ENCODE measurements at regions not wholly inside any gene's neighbourhood (a gene's known extent, or its start where the extent isn't known, plus 50 kb on each side); places are given as distances from the start of the nearest gene placed in this dataset.
"Not testable (repeated sequence)": the region's sequence is repeated elsewhere in the genome, so short reads cannot be mapped to it uniquely, and the experiment has no call there.

DNA sequence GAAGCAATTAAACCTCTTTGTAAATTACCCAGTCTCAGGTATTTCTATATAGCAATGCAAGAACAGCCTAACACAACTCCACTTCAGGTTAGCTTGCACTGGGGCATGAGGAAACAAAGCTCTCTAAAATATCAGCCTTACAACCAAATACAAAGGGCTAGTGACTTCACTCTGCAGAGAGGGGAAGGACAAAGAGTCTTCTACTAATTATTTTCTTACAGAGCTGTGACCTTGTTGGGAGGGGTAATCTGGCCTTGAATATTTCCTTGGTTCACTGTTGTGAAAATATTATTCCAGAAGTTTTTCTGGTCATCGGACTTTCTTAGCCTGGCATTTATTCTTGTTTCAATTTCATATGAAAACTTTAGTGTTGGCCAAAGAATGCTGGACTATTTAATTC is 334.4 kb upstream of the CTNNB1 start:
- DNase-seq = no peak

DNA sequence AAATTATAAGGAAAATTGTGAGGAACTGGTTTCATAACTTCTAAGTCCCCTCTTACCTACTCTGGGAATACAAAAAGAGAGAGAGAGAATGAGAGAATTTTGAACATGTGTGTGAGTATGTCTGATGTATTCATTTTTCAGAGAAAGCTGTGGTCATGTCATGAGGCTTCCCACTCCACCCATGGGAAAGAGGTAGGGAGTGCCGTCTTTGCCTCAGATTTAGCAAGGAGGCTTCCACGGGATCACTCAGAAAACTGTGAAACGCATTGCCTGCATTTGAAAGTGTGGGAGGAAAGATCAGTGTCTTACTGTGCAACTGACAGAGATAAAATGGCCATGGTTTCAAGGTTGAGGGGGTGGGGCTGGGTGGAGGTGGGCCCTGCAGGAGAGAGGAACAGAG is 331.5 kb upstream of the CTNNB1 start:
- DNase-seq = no peak

DNA sequence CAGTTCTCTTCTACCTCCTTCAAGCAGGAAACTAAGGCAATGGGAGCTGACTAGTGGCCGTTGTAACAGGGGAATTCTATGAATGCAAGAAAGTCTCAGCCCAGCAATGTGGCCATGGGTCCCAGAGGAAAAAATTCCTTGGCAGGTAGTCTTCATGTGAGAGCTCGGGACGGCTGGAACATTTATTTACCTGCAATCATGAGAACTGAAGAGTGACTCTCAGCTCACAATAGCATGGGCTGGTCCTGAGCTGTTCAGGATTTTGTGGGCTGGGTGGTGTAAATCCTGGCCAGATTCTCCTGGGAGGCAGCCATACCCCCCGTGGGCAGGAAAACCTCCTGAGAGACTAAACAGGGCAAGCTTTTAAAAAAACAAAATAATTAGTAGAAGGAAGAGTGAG is 330.3 kb upstream of the CTNNB1 start:
- DNase-seq = no peak

DNA sequence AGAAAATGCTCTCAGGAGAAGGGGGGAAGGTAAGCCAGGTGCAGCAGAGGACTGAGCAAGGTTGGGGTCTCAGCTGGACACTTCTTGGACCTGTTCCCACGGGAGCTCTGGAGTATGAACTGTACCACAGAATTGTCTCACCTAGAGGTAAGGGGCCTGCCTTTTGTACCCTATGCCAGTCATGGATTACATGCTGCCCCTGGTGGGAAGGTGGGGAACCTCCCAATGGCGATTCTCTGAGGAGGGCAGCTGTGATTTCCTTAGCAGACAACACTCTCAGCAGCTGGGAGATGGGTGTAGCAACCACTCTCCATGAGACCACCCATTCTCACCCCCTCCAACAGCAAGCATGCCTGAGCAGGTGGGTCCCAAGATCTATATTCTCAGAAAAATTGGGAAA is 329.4 kb upstream of the CTNNB1 start:
- no peak for DNase-seq

DNA sequence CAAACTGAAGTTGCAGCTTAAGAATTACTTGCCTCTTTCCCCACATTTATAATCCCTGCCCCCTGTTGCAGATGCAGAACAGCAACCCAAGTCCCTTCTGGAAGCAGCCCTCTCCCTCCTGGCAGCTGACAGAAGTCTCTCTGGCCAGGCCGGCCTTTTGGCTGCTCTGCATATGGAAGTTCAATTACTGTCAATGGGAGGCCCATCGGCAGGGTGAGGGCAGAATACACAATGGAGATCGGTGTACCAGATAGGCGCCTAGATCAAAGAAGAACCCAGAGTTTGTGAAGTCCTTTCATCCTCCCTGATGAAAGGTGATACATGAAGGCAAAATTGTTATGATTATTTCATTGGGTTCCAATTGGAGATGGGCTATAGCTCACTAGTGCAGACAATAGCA is 327.9 kb upstream of the CTNNB1 start:
- DNase-seq = no peak

DNA sequence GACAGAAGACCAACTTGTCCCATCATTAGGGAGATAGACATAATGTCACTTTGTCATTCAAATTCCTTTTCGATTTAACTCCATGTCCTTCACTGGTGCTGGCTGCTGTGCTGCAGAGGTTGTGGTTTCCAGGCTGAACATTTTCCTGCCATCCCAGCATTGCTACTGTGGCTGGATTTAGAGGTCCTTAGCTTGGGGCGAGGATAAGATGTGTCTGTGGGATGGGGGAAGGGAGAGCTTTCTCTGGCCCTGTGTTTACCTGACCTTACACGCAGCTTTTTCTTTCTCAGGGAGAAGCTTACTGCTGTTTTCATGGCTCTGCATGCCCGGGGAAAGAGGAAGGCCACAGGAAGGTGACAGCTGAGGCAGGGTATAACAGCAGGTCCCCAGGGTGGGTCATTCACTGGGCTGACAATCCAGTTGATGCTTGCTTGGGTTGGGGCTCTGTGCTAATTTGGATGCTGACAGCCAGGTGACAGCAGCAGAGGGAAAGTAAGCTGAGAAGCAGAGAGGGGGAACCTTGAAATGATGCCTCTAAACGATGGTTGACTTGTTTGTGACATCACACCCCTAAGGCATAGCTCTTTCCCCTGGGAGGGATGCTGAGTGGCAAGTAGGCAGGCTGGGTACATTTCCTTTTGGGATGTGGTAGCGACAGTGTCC is 326.9 kb upstream of the CTNNB1 start:
- no peak for DNase-seq

DNA sequence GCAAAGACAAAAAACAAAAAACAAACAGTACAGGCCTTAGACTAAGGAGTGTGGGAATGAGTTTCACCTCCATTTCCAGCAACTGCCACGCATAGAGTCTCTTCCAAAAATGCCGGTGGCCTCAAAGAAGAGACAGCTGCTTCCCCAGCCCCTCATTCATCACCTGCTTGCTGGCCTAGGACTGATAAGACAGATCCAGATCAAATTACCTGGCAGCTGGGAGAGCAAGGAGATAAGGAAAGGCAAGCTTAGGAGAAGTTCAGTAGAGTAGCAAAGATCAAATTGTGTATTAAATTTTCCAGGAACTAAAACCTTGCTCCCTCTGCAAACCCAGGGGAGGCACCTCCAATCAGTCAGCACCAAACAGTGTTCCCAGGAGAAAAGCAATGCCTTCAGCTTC is 325.8 kb upstream of the CTNNB1 start:
- DNase-seq = no peak

DNA sequence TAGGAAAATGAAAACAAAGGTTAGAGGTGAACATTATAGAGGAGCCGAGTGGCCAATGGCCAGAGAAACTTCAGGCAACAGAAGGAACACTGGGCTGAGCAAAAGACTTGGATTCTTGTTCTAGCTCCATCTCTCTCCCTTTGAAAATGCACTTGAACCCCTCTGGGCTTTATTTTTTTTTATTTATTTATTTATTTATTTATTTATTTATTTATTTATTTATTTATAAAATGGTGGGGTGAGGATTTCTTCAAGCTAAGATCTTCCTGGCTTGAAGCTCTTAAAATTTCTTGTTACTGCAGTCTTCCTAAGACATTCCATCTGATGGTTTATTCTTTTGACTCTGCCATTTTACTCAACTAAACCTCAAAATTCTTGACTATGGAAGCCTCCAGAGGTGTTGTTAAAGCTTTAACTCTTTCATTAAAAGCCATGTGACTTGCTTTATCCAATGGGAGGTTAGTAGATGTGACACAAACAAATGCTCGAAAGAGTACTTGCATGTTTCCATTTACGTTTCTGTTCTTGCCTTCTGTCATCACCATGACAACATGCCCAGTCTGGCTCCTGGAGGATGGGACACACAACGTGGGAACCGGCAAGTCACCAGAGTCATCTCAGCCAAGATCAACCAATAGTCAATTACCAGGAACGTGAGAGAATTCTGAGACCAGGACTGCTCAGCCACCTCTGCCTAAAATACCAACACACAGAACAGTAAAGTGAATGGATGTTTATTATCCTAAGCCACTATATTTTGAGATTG is 325.2 kb upstream of the CTNNB1 start:
- no peak for DNase-seq

DNA sequence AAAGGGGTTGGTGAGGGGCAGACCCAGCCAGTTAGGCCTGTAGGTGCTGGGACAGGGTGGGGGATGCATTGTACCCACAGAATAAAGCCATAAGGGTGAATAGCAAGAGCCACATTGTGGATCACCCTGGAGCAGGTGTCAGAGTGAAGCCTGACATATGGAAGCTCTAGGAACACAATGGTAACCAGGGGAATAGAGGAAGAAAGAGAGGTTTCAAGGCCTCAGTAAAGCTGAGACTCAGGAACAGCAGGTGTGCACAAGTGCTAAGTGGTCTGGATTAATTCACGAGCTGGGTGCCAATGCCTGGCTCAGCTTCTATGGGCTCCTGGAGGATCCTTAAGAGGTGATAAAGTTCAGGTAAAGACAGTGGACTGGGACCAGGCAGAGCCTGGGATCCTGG is 323.7 kb upstream of the CTNNB1 start:
- no peak for DNase-seq

DNA sequence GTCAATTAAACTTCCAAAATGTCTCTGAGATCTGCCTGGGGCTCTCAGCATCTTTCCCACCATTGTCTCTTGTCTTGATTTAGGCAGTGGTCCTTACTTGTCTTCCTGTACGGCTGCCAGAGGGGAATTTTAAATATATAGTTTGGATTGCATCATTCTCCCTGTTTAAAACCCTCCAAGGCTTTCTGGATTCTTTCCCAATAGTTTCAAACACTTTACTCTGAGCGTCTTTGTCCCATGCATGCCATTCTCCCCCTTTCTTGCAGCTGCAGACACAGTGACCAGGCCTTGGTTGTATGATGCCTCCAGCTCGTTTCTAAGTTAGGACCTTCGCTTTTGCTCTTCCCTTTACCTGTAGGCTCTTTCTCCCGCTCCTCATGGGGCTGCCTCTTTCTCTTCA is 323.3 kb upstream of the CTNNB1 start:
- DNase-seq = no peak

DNA sequence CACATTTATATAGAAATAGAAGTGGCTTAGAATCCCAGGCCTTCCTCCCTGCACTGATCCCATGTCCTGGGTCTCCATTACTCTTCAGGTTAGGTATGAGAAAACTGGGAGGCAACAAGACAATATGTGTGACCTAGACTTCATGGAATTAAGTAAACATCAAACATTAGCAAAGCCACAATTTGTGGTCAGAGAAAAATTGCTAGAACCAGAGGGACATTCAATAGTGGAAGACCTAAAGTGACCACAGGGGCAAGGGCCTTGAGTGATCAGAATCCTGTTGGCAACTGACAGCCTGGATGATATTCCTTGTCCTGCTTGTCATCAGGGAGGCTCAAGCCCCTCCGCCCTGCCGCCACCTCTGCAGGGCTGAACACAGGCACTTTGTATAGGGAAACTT is 322.8 kb upstream of the CTNNB1 start:
- no peak for DNase-seq

DNA sequence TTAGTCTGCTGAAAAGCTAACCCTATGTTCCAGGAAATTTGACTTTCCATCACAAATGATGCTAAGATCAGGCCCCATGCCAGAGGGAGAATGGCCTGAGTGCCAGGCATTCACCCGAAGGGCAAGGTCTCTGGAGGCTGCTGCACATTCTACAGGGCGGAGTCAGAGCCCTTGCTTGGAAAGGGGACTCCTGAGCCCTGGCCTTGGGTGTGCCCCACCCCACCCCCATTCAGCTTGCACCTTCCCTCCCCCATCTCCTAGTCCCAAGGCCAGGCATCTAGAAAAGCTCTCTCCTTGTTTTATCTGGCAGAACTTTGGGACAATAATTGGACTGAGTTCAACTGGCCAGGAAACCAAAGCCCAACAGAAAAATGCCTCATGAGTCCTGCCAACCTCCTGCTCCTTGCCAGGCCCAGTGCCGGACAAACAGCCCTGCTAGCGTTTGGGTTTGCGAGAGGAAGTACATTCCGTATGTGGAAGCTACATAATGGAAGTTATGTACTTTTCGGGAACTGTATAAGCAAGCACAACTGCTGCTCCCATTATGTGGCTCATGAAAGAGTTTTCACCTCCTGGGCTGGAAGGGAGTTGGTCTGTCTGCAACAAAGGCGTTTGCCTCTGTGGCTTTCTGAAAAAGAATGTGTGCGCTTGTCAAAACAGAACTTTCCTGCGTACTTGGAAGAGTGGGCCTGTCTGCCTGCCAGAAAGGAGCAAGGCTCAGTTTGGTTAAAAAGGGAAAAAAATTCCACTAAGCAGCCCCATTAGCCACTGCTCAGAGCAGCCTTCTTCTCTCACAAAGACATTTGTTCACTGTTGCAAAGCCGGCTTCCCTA is 321.5 kb upstream of the CTNNB1 start:
- no peak for DNase-seq

DNA sequence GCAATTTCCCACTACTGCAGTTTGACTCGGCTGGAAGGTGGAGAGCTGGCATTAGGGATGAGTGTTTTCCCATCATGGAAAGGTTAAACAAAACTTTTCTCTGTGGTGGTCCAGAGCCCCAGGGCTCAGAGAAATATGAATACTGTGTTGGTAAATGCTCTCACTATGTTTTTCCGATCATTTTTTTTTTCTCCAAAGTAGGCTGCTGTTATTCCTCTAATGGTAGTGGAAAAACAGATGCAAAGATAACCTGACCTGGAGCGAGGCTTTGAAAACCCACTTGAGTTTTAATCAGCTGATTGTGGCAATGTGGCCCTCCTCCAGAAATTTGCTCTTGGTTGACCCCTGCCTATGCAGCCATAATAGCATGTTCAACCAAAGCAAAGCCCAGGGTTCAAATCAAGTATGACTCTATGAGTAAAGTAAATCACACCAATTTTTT is 320.8 kb upstream of the CTNNB1 start:
- DNase-seq = no peak

DNA sequence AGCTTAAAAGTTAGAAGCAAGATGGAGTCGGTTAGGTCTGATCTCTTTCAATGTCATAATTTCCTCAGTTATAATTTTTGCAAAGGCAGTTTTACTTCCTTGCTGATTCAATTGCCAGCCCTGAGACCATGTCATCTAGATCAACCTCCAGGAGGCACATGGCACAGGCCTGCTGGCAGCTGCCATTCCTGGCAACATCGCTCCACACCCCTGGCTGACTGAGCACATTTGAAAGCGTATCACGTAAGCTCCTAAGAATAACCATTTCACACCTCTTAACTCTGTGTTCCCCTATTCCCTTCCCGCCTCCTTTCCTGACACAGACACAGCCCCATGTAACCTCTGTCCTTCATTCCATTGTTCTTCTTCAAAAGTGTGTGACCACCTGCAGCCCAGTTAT is 313.9 kb upstream of the CTNNB1 start:
- DNase-seq = no peak

DNA sequence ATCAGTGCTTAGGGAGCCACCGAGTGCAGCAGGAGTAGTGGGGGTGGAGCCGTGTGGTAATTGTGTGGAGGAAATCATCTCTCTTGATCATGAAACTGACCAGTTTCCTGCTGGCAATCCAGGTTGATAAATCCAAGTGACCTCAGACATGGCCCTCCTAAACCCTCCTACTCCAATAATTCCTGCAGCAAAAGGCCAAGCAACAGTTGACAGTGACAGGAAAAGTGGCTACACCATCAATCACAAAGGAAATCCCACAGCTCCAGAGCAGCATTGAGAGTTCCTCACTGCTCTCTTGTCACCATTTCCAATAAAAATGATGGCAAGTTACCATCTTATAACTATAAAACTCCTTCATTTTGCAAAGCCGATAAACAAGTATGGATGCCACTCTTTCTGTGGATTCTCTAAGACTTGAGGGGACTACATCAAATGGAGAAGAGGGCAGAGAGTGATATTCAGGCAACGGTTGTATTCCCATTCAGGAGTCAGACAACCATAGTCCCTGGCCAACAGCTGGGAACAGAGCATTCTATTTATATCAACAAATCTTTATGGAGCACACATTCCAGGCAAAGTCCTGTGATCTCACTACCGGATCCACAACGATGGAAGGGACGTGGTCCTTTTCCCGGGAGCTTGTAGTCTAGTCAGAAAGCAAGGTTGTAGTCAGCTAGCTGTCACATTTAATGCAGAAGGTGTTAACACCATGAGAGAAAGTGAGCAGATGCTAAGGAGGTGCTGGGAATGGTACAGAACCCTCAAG is 312.5 kb upstream of the CTNNB1 start:
- no peak for DNase-seq

DNA sequence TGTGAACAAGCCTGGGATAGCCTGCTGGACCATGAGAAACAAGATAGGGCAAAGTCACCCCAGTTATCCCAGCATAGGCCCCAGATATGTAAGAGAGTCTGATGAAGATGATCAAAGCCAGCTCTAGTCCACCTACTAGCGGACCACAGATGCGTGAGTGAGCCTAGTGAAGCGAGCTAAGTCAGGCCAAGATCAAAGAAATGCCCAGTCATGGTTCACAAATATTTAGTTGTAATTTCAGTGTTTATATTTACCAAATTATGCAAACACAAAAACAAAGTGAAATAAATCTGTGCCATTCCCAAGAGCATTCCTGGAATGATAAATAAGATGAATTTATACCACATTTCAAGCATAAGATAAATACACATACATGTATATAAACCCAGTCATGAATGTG is 308.1 kb upstream of the CTNNB1 start:
- DNase-seq = no peak

DNA sequence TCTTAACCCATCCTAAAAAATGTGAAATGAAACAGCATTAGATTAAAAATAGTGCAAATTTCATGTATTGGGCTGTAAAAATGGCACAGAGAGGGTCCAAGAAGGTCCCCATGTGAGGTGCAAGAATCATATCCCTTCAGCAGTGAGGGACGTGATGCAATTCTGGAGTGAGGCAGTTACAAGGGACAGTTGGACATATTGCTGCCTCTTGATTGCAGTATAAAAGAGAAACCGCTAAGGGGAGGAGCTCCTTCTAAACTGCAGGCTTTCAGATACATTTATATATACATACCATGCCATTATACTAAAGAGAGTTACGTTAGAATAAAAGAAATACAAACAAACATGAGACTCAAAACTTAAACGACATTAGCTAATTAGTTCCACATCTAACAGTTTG is 304.2 kb upstream of the CTNNB1 start:
- no peak for DNase-seq

DNA sequence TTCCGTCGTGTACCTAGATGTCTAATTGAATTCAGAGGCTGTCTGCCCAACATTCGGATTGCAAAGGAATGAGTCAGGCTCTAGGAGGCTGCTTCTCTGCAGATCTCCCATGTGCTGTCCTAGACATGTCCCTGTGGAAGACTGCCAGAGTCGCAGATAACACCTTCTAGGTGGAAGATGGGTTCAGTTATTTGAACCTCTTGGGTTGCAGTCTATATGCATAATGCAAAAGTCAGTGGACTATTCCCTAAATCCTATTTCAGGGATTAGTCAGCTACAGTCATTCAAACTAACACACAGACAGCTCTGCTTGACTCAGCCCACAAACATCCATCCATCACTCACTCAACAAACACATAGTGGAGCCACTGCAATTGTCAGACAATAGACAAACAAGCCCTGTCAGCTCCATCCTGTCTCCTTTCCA is 300.0 kb upstream of the CTNNB1 start:
- no peak for DNase-seq

DNA sequence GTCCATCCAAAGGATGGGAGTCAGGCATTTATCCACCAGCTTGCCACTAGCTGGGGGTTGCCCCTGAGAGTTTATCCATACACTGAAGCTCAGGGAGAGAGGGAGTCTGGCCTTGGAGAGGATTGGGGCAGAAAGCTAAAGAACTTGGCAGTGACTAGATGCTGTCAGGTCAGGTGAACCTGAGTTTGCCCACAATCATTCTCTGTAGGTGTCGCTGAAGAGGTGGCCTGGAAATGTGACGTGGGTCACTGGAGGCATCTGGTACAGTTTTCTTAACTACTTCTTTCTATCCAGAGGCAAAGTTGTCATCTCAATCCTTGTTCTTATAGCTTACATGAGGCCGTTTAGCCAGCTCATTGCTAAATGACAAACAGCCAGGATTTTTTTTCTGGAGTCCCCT is 298.0 kb upstream of the CTNNB1 start:
- DNase-seq = no peak

DNA sequence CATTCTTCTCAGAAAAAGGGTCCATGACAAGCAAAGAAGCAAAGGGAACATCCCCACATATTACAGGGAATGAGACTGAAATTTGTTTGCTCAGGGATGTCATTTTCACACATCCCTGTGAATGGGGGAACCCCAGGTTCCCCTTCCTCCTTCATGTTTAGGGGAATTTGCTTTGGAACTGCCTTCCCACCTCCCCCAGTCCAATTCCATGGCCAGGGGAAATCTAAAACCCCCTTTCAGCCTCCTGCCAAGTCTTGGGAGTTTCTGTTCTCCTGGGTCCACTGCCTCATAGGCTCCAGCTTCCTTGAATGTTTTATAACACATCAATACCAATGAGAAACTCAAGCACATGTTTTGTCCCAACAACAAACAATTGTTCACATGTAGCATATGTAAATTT is 297.5 kb upstream of the CTNNB1 start:
- no peak for DNase-seq

DNA sequence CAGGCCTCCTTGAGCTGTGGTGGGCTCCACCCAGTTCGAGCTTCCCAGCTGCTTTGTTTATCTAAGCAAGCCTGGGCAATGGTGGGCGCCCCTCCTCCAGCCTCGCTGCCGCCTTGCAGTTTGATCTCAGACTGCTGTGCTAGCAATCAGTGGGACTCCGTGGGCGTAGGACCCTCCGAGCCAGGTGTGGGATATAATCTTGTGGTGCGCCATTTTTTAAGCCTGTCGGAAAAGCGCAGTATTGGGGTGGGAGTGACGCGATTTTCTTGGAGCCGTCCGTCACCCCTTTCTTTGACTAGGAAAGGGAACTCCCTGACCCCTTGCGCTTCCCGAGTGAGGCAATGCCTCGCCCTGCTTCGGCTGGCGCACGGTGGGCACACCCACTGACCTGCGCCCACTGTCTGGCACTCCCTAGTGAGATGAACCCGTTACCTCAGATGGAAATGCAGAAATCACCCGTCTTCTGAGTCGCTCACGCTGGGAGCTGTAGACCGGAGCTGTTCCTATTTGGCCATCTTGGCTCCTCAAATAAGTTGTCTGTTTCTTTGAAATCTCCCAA is 291.3 kb upstream of the CTNNB1 start:
- DNase-seq = not testable (repeated sequence)

DNA sequence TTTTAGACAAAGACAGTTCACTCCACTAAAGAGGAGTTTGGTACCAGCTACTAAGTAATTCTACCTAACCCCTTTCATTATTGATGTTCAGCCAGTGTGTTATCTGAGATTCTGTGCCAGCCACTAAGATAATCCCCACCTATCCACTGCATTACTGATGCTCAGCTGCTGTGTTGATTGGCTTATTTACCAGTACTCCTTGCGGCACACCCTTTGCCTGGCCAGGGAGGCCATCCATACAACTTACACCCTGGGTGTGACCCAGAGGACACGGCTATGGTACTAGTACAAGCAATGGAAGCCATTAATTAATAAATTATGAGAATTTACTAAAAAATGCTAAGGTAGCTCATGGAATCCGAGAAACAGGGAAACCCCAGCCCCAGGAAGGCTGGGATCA is 290.7 kb upstream of the CTNNB1 start:
- no peak for DNase-seq

DNA sequence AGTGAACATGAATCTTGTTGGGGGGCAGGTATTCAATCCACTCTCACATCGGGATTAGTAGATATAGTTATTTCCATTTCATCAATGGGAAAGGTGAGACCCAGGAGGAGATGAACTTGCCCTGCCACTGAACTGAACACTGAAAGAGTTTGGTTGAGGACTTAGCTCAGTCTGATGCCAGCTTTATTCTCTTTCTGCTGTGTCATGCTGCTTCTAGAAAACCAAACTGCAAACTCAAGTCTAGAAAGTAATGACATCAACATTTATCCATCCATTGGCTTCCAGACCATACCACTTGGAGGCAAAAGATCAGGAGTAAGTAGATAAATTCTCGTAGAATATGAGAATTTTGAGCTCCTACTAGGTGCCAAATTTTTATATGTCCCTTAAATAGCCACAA is 288.0 kb upstream of the CTNNB1 start:
- DNase-seq = no peak
